Endothelial cell of umbilical vein (primary cell): ENCODE measurements at regions not wholly inside any gene's neighbourhood (a gene's known extent, or its start where the extent isn't known, plus 50 kb on each side); places are given as distances from the start of the nearest gene placed in this dataset.

Experiments
- BruUV-seq: library from RNA; stranded (reverse); fragments of 400-500 nt; replicated peaks from 2 replicates; lab custom pipeline; 2021; lab: Mats Ljungman, UMichigan
- CTCF ChIA-PET: fragments of 300-600, 350-600 bp; sonication (Branson Sonifier 250); formaldehyde crosslinking; loops from one replicate; lab custom pipeline; 2021; ENCODE audit warnings: antibody characterized with exemption, inconsistent platforms; lab: Charles Lee
- POLR2A ChIA-PET: fragments of 300-600, 350-600 bp; sonication (Branson Sonifier 250); formaldehyde crosslinking; loops from one replicate; lab custom pipeline; 2021; ENCODE audit warnings: antibody characterized with exemption, inconsistent platforms; lab: Charles Lee
- DNase-seq: peaks from one replicate; pipeline ENCODE4 v3.0.0-alpha.2; 2011; ENCODE audit warnings: low read depth, low spot score
- FAIRE-seq: peaks from 2 replicates; lab custom pipeline; 2011; peaks lifted over from hg19 to GRCh38; lab: Jason Lieb, UNC
- H2AFZ ChIP-seq: 2 replicates; pipeline ENCODE4 v1.6.0; 2012; ENCODE audit warnings: low read depth, low read length, control low read depth, inconsistent platforms
- H3K27ac ChIP-seq: 2 replicates; pipeline ENCODE4 v1.5.1; 2011; ENCODE audit warnings: low read depth, mild to moderate bottlenecking, control low read depth, low read length, moderate library complexity; ENCODE audit not compliant: insufficient read depth
- H3K27me3 ChIP-seq, 2 experiments: 2 replicates each; pipeline versions ENCODE4 v1.6.0 to v1.6.1; 2011; ENCODE audit warnings: low read length in 2 of 2, mixed read lengths in 1 of 2; ENCODE audit not compliant: control insufficient read depth in 2 of 2, insufficient read depth in 2 of 2
- H3K36me3 ChIP-seq, 2 experiments: 2 replicates in 1 of 2; 3 replicates in 1 of 2; pipeline ENCODE4 v1.5.1; 2011; ENCODE audit warnings: low read length in 2 of 2, mild to moderate bottlenecking in 1 of 2, moderate library complexity in 1 of 2; ENCODE audit not compliant: control insufficient read depth in 2 of 2, insufficient read depth in 2 of 2; ENCODE audit errors: extremely low read depth in 1 of 2
- H3K4me1 ChIP-seq: 3 replicates; pipeline ENCODE4 v1.5.1; 2011; ENCODE audit warnings: mild to moderate bottlenecking, low read length; ENCODE audit not compliant: control insufficient read depth, insufficient read depth; ENCODE audit errors: extremely low read depth
- H3K4me2 ChIP-seq: 2 replicates; pipeline ENCODE4 v1.6.1; 2011; ENCODE audit warnings: low read length, control low read depth, mixed read lengths; ENCODE audit not compliant: insufficient read depth
- H3K4me3 ChIP-seq, 3 experiments: fragments of 200-600 bp in 1 of 3; sonication (generic), shearing (Covaris generic) in 1 of 3; replicated peaks in 1 of 3; 2 replicates each; pipeline ENCODE4 v1.5.1; 2011 to 2016; ENCODE audit warnings: control low read depth in 3 of 3, low read length in 3 of 3, mild to moderate bottlenecking in 2 of 3, inconsistent platforms in 1 of 3, low read depth in 1 of 3, moderate library complexity in 1 of 3; ENCODE audit not compliant: insufficient read depth in 1 of 3
- H3K79me2 ChIP-seq: 2 replicates; pipeline ENCODE4 v1.6.0; 2012; ENCODE audit warnings: low read length, inconsistent platforms; ENCODE audit not compliant: control insufficient read depth, insufficient read depth
- H3K9ac ChIP-seq: replicated peaks from 2 replicates; pipeline ENCODE3; 2011; ENCODE audit warnings: low read length, control low read depth; ENCODE audit not compliant: insufficient read depth; ENCODE audit errors: extremely low read depth
- H3K9me1 ChIP-seq: replicated peaks from 3 replicates; pipeline ENCODE4 v1.6.0; 2011; ENCODE audit warnings: mild to moderate bottlenecking, low read length; ENCODE audit not compliant: control insufficient read depth, insufficient read depth; ENCODE audit errors: extremely low read depth
- H3K9me3 ChIP-seq: replicated peaks from 2 replicates; pipeline ENCODE4 v1.5.1; 2012; ENCODE audit warnings: low read length, inconsistent platforms; ENCODE audit not compliant: control insufficient read depth, insufficient read depth
- H4K20me1 ChIP-seq: replicated peaks from 2 replicates; pipeline ENCODE3; 2011; ENCODE audit warnings: mild to moderate bottlenecking, low read length; ENCODE audit not compliant: control insufficient read depth, insufficient read depth; ENCODE audit errors: extremely low read depth
- EZH2 ChIP-seq: IDR thresholded peaks from 2 replicates; pipeline ENCODE4 v1.6.1; 2012; ENCODE audit warnings: borderline replicate concordance, low read depth, mild to moderate bottlenecking, moderate library complexity, low read length, inconsistent platforms; ENCODE audit not compliant: severe bottlenecking
- FOS ChIP-seq: IDR thresholded peaks from 2 replicates; pipeline ENCODE4 v1.6.1; 2011; ENCODE audit warnings: mild to moderate bottlenecking, low read length, moderate library complexity, borderline replicate concordance; ENCODE audit not compliant: insufficient read depth
- GATA2 ChIP-seq: IDR thresholded peaks from 2 replicates; pipeline ENCODE4 v1.7.0; 2011; ENCODE audit warnings: low read depth, mild to moderate bottlenecking, moderate library complexity, mixed read lengths, low read length; ENCODE audit not compliant: insufficient read length, insufficient read depth
- JUN ChIP-seq: IDR thresholded peaks from 2 replicates; pipeline ENCODE4 v1.6.1; 2011; ENCODE audit warnings: borderline replicate concordance, low read depth; ENCODE audit not compliant: insufficient read length, insufficient read depth
- MYC ChIP-seq: IDR thresholded peaks from one replicate; pipeline ENCODE4 v1.6.1; 2011; ENCODE audit warnings: mild to moderate bottlenecking, low read depth, low read length
- POLR2A ChIP-seq: IDR thresholded peaks from 2 replicates; pipeline ENCODE4 v1.6.1; 2012; ENCODE audit warnings: low read depth, mild to moderate bottlenecking, control low read depth, low read length
- POLR2AphosphoS5 ChIP-seq: IDR thresholded peaks from 2 replicates; pipeline ENCODE4 v1.6.1; 2012; ENCODE audit warnings: low read depth, mild to moderate bottlenecking, control low read depth, low read length, moderate library complexity; ENCODE audit not compliant: insufficient read depth
- dilution Hi-C: fragments of 300-500 bp; cut with MboI; formaldehyde crosslinking; loops from one replicate; pipeline ENCODE4 v1.15.0; 2019; ENCODE audit warnings: low sequenced_read_pairs; ENCODE audit not compliant: extremely low pct_ligation_motif_present
- intact Hi-C: fragments of 100-400 bp; cut with micrococcal nuclease; formaldehyde crosslinking; loops from one replicate; pipeline ENCODE4 v1.10.0; 2022
- TF ChIP-seq, protein P1 (sequence below): IDR thresholded peaks from 2 replicates; pipeline ENCODE4 v1.6.1; 2011; ENCODE audit not compliant: insufficient read depth, insufficient read length
- TF ChIP-seq, protein P2 (sequence below), 2 donors: IDR thresholded peaks; 1 replicate in 1 of 2; 2 replicates in 1 of 2; pipeline ENCODE4 v1.5.1; 2011; ENCODE audit warnings: low read length in 2 of 2, mild to moderate bottlenecking in 2 of 2, moderate library complexity in 2 of 2, control low read depth in 1 of 2, inconsistent platforms in 1 of 2, low read depth in 1 of 2; ENCODE audit not compliant: insufficient read depth in 1 of 2; ENCODE audit errors: extremely low read depth in 1 of 2

DNA sequence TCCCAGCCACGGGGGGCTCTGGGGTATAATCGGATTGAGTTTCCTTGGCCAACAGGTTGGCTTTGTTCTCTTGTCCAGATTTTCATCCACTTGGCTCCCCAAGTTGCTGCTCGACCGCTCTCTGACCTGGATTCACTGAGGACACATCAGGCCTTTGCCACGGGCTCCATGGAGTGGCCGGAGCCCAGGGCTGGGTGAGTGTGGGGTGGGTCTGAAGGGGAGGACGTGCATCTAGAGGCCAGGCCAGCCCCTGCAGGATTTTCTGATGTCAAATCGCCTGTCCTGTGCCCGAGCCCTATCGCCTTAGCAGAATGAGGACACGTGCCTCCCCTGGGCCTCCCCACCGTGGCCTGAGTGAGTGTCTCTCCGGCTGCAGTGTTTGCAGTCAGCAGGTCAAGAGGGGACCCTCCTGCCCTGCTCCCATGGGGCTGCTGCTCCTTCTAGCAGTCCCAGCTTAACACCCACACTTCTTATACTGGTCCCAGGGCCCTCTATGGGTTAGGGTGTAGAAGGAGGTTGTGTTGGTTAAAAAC is 89.1 kb upstream of the BOD1 start:
- POLR2A ChIA-PET, result no interaction called here
- Histone ChIP-seq H4K20me1 (no peaks in the 10 kb centered on the region), H3K36me3 (no peaks in the 10 kb centered on the region), H3K79me2 (no peaks in the 10 kb centered on the region), H3K4me2 (no peak overlapping the region), H3K9ac (no peak overlapping the region), H3K4me3 (no peak overlapping the region), H3K9me1 (no peaks in the 10 kb centered on the region), H3K27me3 (no peaks in the 10 kb centered on the region), H3K27ac (no peak overlapping the region), H3K9me3 (no peaks in the 10 kb centered on the region), H2AFZ (no peak overlapping the region), H3K4me1 (no peaks in the 10 kb centered on the region)
- no TSS peak for BruUV-seq
- CTCF ChIA-PET, result no interaction called here
- dilution Hi-C loops (no loop called here), intact Hi-C loops (no loop called here)
- FAIRE-seq, result no peak
- TF ChIP-seq JUN (no peak), MYC (no peak), FOS (no peak), POLR2A (no peak), POLR2AphosphoS5 (no peak), EZH2 (no peak), GATA2 (no peak)
- TF ChIP-seq, protein P1, sequence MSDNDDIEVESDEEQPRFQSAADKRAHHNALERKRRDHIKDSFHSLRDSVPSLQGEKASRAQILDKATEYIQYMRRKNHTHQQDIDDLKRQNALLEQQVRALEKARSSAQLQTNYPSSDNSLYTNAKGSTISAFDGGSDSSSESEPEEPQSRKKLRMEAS, result no peak
- TF ChIP-seq, protein P2, sequence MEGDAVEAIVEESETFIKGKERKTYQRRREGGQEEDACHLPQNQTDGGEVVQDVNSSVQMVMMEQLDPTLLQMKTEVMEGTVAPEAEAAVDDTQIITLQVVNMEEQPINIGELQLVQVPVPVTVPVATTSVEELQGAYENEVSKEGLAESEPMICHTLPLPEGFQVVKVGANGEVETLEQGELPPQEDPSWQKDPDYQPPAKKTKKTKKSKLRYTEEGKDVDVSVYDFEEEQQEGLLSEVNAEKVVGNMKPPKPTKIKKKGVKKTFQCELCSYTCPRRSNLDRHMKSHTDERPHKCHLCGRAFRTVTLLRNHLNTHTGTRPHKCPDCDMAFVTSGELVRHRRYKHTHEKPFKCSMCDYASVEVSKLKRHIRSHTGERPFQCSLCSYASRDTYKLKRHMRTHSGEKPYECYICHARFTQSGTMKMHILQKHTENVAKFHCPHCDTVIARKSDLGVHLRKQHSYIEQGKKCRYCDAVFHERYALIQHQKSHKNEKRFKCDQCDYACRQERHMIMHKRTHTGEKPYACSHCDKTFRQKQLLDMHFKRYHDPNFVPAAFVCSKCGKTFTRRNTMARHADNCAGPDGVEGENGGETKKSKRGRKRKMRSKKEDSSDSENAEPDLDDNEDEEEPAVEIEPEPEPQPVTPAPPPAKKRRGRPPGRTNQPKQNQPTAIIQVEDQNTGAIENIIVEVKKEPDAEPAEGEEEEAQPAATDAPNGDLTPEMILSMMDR (IDR thresholded peaks at IDR 0.05; ENCODE audit: extremely low read depth in 1 of 2, insufficient read depth in 1 of 2, low read depth in 1 of 2, low read length in 2 of 2), result no peak
- DNase-seq, result no peak
